DND-41 (cell line): ENCODE measurements at regions not wholly inside any gene's neighbourhood (a gene's known extent, or its start where the extent isn't known, plus 50 kb on each side); places are given as distances from the start of the nearest gene placed in this dataset.

Source experiments
- ATAC-seq: fragments of 200-7000 bp; cut with Tn5 transposase; 3 replicates; pipeline ENCODE4 v1.9.1; 2021; ENCODE audit warnings: low read depth; ENCODE audit not compliant: insufficient read depth
- DNase-seq: peaks from one replicate; pipeline ENCODE4 v3.0.0-alpha.2; 2020
- H2AFZ ChIP-seq: 2 replicates; pipeline ENCODE4 v1.6.0; 2012; ENCODE audit warnings: low read depth, low read length
- H3K27ac ChIP-seq: 2 replicates; pipeline ENCODE4 v1.5.1; 2012; ENCODE audit warnings: low read length, inconsistent platforms
- H3K27me3 ChIP-seq: fragments of 200-600 bp; sonication (generic); 2 replicates; pipeline ENCODE4 v1.6.0; 2012; ENCODE audit warnings: low read length, mild to moderate bottlenecking, inconsistent platforms; ENCODE audit not compliant: insufficient read depth, poor library complexity
- H3K36me3 ChIP-seq: 2 replicates; pipeline ENCODE4 v1.5.1; 2012; ENCODE audit warnings: low read length, inconsistent platforms; ENCODE audit not compliant: insufficient read depth
- H3K4me1 ChIP-seq: 2 replicates; pipeline ENCODE4 v1.5.1; 2012; ENCODE audit warnings: mild to moderate bottlenecking, low read length; ENCODE audit not compliant: insufficient read depth
- H3K4me2 ChIP-seq: 2 replicates; pipeline ENCODE4 v1.6.0; 2012; ENCODE audit warnings: mild to moderate bottlenecking, moderate library complexity, low read length, inconsistent platforms; ENCODE audit not compliant: insufficient read depth
- H3K4me3 ChIP-seq, 2 experiments: fragments of 200-600 bp in 1 of 2; shearing (Covaris generic) in 1 of 2; 2 replicates each; pipeline ENCODE4 v1.5.1; 2012 to 2016; ENCODE audit warnings: inconsistent platforms in 2 of 2, low read length in 2 of 2, mild to moderate bottlenecking in 2 of 2, low read depth in 1 of 2, moderate library complexity in 1 of 2
- H3K79me2 ChIP-seq: 2 replicates; pipeline ENCODE4 v1.6.0; 2012; ENCODE audit warnings: low read length, inconsistent platforms; ENCODE audit not compliant: insufficient read depth
- H3K9ac ChIP-seq: 2 replicates; pipeline ENCODE4 v1.6.0; 2012; ENCODE audit warnings: low read depth, mild to moderate bottlenecking, inconsistent platforms, low read length, moderate library complexity
- H3K9me3 ChIP-seq: 2 replicates; pipeline ENCODE4 v1.5.1; 2012; ENCODE audit warnings: low read length, moderate library complexity, mild to moderate bottlenecking, inconsistent platforms; ENCODE audit not compliant: insufficient read depth, severe bottlenecking
- H4K20me1 ChIP-seq: 2 replicates; pipeline ENCODE4 v1.6.0; 2012; ENCODE audit warnings: low read length; ENCODE audit not compliant: insufficient read depth
- CTCF ChIP-seq: IDR thresholded peaks from 2 replicates; pipeline ENCODE4 v1.5.1; 2012; ENCODE audit warnings: borderline replicate concordance, low read length, moderate library complexity, mild to moderate bottlenecking; ENCODE audit not compliant: poor library complexity, severe bottlenecking; ENCODE audit errors: extremely low read depth
- EZH2 ChIP-seq: IDR thresholded peaks from 3 replicates; pipeline ENCODE4 v1.6.1; 2012; ENCODE audit warnings: borderline replicate concordance, low read depth, mild to moderate bottlenecking, moderate library complexity, low read length, inconsistent platforms; ENCODE audit not compliant: severe bottlenecking

- no peak overlapping the region for H3K27ac ChIP-seq
These were observed 94.8 kb downstream of the CD200R1L start for GRCh38 chr3:112751564-112752512.

GRCh38 chr3:112751061-112751460, 95.6 kb downstream of the CD200R1L start:
- no peak overlapping the region for H3K27ac ChIP-seq
- H4K20me1 ChIP-seq, result no peaks in the 10 kb centered on the region
- H3K4me3 ChIP-seq, result no peak overlapping the region
- TF ChIP-seq CTCF (no peak), EZH2 (no peak)
- DNase-seq (no peak), ATAC-seq (no peak)
- no peak overlapping the region for H3K9ac ChIP-seq
- H3K27me3 ChIP-seq, result no peaks in the 10 kb centered on the region
- H3K9me3 ChIP-seq, result no peaks in the 10 kb centered on the region
- no peaks in the 10 kb centered on the region for H3K36me3 ChIP-seq
- H3K4me1 ChIP-seq, result no peaks in the 10 kb centered on the region
- H3K4me2 ChIP-seq, result no peak overlapping the region
- H2AFZ ChIP-seq, result no peak overlapping the region
- H3K79me2 ChIP-seq, result no peaks in the 10 kb centered on the region

More at GRCh38 chr3:112751564-112752512, 94.8 kb downstream of the CD200R1L start:
- H3K4me3 ChIP-seq, result no peak overlapping the region
- H3K36me3 ChIP-seq, result no peaks in the 10 kb centered on the region
- no peak overlapping the region for H2AFZ ChIP-seq
- TF ChIP-seq CTCF (no peak), EZH2 (no peak)
- ATAC-seq (no peak), DNase-seq (no peak)
- no peaks in the 10 kb centered on the region for H3K79me2 ChIP-seq
- H4K20me1 ChIP-seq, result no peaks in the 10 kb centered on the region
- H3K27me3 ChIP-seq, result no peaks in the 10 kb centered on the region
- no peak overlapping the region for H3K4me2 ChIP-seq
- H3K9ac ChIP-seq, result no peak overlapping the region
- no peaks in the 10 kb centered on the region for H3K9me3 ChIP-seq
- no peaks in the 10 kb centered on the region for H3K4me1 ChIP-seq

GRCh38 chr3:112747624-112748023, 99.0 kb downstream of the CD200R1L start:
- no peak overlapping the region for H3K27ac ChIP-seq
- ATAC-seq, result no peak
- H2AFZ ChIP-seq, result no peak overlapping the region

More at GRCh38 chr3:112747624-112748023, 99.0 kb downstream of the CD200R1L start:
- H3K4me3 ChIP-seq, result no peak overlapping the region
- TF ChIP-seq CTCF (no peak), EZH2 (no peak)
- no peaks in the 10 kb centered on the region for H3K79me2 ChIP-seq
- no peak overlapping the region for H3K4me2 ChIP-seq
- H3K27me3 ChIP-seq, result no peaks in the 10 kb centered on the region
- DNase-seq, result no peak
- H4K20me1 ChIP-seq, result no peaks in the 10 kb centered on the region
- H3K9ac ChIP-seq, result no peak overlapping the region
- H3K36me3 ChIP-seq, result no peaks in the 10 kb centered on the region
- no peaks in the 10 kb centered on the region for H3K4me1 ChIP-seq
- H3K9me3 ChIP-seq, result no peaks in the 10 kb centered on the region
